Fibroblast of the aortic adventitia (primary cell): ENCODE measurements at regions not wholly inside any gene's neighbourhood (a gene's known extent, or its start where the extent isn't known, plus 50 kb on each side); places are given as distances from the start of the nearest gene placed in this dataset.

ENCODE experiments used
- DNase-seq: peaks from one replicate; pipeline ENCODE4 v3.0.0-alpha.2; 2010; ENCODE audit warnings: low read depth
- H3K4me3 ChIP-seq: 2 replicates; pipeline ENCODE4 v1.5.1; 2011; ENCODE audit warnings: low read depth, mild to moderate bottlenecking, control low read depth, low read length, moderate library complexity
- TF ChIP-seq, protein P1 (sequence below): IDR thresholded peaks from 2 replicates; pipeline ENCODE4 v1.5.1; 2011; ENCODE audit warnings: mild to moderate bottlenecking, low read length, control low read depth, inconsistent platforms; ENCODE audit not compliant: insufficient read depth

DNA sequence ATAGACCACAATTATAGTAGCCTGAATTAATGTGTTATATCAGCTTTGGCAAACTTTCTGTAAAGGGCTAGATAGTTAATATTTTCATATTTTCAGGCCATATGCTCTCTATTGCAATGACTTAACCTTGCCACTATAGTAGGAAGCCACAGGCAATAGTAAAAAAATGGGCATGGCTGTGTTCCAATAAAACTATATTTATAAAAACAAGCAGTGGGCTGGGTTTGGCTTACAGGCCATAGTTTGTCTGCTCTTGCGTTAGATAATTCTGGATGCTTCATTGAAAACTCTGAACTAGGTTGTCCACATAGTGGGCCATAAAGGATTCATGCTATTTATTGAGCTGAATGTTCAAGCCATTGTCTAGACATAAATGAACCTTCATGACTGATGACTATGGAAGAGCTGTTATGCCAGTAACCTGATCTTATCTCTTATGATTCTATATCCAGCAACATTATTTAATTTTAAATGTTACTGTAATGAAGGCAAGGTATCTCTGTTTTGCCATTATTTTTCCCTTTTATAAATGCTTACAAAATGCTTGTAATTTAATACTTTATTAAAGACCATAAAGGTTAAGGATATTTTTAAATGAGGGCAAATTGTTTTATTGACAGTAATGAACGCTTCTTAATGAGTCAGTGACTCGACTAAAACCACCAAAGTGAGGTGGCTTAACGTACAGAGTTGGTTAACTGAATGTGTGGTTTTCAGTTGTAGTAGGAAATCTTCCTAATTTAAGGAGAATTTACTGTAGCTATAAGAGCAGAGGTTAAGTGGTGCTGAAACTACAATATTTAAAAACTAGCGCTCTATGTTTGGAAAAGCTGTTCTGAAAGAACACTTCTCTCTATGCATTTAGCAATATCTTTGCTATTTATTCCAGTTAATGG lies 560.6 kb downstream of the PRR16 start:
- TF ChIP-seq, protein P1, sequence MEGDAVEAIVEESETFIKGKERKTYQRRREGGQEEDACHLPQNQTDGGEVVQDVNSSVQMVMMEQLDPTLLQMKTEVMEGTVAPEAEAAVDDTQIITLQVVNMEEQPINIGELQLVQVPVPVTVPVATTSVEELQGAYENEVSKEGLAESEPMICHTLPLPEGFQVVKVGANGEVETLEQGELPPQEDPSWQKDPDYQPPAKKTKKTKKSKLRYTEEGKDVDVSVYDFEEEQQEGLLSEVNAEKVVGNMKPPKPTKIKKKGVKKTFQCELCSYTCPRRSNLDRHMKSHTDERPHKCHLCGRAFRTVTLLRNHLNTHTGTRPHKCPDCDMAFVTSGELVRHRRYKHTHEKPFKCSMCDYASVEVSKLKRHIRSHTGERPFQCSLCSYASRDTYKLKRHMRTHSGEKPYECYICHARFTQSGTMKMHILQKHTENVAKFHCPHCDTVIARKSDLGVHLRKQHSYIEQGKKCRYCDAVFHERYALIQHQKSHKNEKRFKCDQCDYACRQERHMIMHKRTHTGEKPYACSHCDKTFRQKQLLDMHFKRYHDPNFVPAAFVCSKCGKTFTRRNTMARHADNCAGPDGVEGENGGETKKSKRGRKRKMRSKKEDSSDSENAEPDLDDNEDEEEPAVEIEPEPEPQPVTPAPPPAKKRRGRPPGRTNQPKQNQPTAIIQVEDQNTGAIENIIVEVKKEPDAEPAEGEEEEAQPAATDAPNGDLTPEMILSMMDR, result no peak
- H3K4me3 ChIP-seq, result no peak overlapping the region
- DNase-seq, result no peak

- no peak overlapping the region for H3K4me3 ChIP-seq
- no peak for DNase-seq
- TF ChIP-seq, protein P1, result no peak
Observed at GRCh38 chr5:121025671-121026070, 561.6 kb downstream of the PRR16 start.

DNA sequence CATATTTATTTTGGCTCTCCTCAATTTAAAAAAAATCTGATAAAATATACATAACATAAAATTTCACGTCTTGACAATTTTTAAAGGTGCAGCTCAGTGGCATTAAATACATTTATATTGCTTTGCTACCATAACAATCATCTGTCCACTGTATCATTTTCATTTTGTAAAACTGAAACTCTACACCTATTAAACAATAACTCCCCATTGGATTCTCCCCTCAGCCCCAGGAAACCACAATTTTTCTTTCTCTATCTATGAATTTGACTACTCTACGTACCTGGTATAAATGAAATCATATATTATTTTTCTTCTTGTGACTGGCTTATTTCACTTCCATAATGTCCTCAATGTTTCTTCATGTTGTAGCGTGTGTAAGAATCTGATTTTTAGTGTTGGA lies 563.5 kb downstream of the PRR16 start:
- TF ChIP-seq, protein P1, result no peak
- no peak overlapping the region for H3K4me3 ChIP-seq

DNA sequence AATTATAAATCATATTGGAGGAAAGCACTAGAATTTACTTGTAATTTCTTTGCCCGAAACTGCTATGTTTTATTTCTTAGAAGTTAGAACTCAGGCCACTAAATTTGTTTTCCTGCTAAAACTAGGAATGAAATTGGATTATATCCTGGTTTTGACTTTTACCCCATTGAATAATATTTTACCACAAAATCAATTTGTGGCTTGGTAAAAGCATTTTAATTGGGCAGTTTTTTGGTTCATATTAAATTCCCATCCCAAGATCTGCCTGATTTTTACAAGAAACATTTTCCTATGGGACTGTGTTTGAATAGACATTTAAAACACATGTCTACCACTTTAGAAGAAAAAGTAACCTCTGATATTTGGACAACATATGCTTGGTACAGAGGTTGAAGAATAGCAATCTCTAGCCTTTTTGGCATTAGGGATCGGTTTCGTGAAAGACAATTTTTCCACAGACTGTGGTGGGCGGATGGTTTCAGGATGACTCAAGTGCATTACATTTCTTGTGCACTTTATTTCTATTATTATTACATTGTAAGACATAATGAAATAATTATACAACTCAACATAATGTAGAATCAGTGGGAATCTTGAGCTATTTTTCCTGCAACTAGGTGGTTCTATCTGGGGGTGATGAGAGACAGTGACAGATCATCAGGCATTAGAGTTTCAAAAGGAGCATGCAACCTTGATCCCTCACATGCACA lies 565.6 kb downstream of the PRR16 start:
- no peak for DNase-seq
- no peak overlapping the region for H3K4me3 ChIP-seq
- TF ChIP-seq, protein P1, result no peak

More for the DNA sequence above, 563.5 kb downstream of the PRR16 start:
- DNase-seq, result no peak

- H3K4me3 ChIP-seq, result no peak overlapping the region
- TF ChIP-seq, protein P1, result no peak
- DNase-seq, result peak; percentile 7
Observed at GRCh38 chr5:121031491-121031890, 567.4 kb downstream of the PRR16 start.

GRCh38 chr5:121033334-121033733 lies 569.2 kb downstream of the PRR16 start:
- TF ChIP-seq, protein P1, result no peak
- no peak overlapping the region for H3K4me3 ChIP-seq
- DNase-seq, result no peak
